Thoracic aorta (tissue), 2 donors: ENCODE measurements at regions not wholly inside any gene's neighbourhood (a gene's known extent, or its start where the extent isn't known, plus 50 kb on each side); places are given as distances from the start of the nearest gene placed in this dataset.

Experiments used
- ATAC-seq: fragments of 150-250 bp; one replicate; pipeline ENCODE4 v1.8.0; 2017; ENCODE audit warnings: low read depth; ENCODE audit not compliant: insufficient number of reproducible peaks, low FRiP score
- DNase-seq: peaks from one replicate; pipeline ENCODE4 v3.0.0-alpha.2; 2020; ENCODE audit warnings: low spot score
- H3K27ac ChIP-seq, 2 donors: fragments of 200-600 bp; sonication (generic); 1 replicate in 1 of 2; 2 replicates in 1 of 2; pipeline ENCODE4 v1.5.1; 2016; ENCODE audit warnings: mild to moderate bottlenecking in 2 of 2, moderate library complexity in 2 of 2
- H3K27me3 ChIP-seq: fragments of 200-600 bp; sonication (generic); replicated peaks from 2 replicates; pipeline ENCODE4 v1.6.0; 2016; ENCODE audit warnings: mild to moderate bottlenecking; ENCODE audit not compliant: insufficient read depth
- H3K36me3 ChIP-seq: fragments of 200-600 bp; sonication (generic); one replicate; pipeline ENCODE4 v1.5.1; 2016
- H3K4me1 ChIP-seq, 2 donors: fragments of 200-600 bp; sonication (generic); 1 replicate in 1 of 2; 2 replicates in 1 of 2; pipeline versions ENCODE4 v1.5.1 to v1.6.0; 2016; ENCODE audit warnings: low read depth in 2 of 2, mild to moderate bottlenecking in 1 of 2; ENCODE audit not compliant: control insufficient read depth in 1 of 2
- H3K4me3 ChIP-seq: fragments of 200-600 bp; sonication (generic); 2 replicates; pipeline ENCODE4 v1.5.1; 2016; ENCODE audit warnings: mild to moderate bottlenecking
- H3K9me3 ChIP-seq: fragments of 200-600 bp; sonication (generic); 2 replicates; pipeline ENCODE4 v1.5.1; 2016
- TF ChIP-seq, protein P1 (sequence below): fragments of 200-600 bp; sonication (generic); IDR thresholded peaks from one replicate; pipeline ENCODE4 v1.5.1; 2019; ENCODE audit warnings: antibody characterized with exemption

DNA sequence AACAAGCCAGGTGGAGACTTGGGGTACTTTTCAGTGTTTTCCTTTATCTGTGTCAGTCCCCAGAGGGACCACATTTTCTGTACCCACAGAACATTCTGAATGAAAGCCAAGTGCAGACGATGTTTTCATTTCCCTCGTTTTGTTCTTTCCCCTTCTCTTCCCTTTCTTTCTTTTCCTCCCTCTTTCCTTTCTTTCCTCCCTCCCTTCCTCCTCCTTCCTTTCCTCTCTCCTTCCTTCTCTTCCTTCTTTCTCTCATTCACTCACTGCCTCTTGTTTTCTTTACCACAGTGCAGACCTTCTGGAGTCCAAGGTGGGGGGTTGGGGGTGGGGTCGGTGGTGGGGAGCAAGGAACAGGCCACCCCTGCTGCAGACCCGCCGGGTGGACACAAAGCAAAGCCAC, 141.4 kb upstream of the MKI67 start:
- Histone ChIP-seq H3K27ac (no peak overlapping the region), H3K9me3 (no peaks in the 10 kb centered on the region), H3K36me3 (no peaks in the 10 kb centered on the region), H3K27me3 (no peaks in the 10 kb centered on the region), H3K4me3 (no peak overlapping the region), H3K4me1 (no peaks in the 10 kb centered on the region)
- TF ChIP-seq, protein P1, sequence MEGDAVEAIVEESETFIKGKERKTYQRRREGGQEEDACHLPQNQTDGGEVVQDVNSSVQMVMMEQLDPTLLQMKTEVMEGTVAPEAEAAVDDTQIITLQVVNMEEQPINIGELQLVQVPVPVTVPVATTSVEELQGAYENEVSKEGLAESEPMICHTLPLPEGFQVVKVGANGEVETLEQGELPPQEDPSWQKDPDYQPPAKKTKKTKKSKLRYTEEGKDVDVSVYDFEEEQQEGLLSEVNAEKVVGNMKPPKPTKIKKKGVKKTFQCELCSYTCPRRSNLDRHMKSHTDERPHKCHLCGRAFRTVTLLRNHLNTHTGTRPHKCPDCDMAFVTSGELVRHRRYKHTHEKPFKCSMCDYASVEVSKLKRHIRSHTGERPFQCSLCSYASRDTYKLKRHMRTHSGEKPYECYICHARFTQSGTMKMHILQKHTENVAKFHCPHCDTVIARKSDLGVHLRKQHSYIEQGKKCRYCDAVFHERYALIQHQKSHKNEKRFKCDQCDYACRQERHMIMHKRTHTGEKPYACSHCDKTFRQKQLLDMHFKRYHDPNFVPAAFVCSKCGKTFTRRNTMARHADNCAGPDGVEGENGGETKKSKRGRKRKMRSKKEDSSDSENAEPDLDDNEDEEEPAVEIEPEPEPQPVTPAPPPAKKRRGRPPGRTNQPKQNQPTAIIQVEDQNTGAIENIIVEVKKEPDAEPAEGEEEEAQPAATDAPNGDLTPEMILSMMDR: no peak
- DNase-seq: no peak
- no peak for ATAC-seq

DNA sequence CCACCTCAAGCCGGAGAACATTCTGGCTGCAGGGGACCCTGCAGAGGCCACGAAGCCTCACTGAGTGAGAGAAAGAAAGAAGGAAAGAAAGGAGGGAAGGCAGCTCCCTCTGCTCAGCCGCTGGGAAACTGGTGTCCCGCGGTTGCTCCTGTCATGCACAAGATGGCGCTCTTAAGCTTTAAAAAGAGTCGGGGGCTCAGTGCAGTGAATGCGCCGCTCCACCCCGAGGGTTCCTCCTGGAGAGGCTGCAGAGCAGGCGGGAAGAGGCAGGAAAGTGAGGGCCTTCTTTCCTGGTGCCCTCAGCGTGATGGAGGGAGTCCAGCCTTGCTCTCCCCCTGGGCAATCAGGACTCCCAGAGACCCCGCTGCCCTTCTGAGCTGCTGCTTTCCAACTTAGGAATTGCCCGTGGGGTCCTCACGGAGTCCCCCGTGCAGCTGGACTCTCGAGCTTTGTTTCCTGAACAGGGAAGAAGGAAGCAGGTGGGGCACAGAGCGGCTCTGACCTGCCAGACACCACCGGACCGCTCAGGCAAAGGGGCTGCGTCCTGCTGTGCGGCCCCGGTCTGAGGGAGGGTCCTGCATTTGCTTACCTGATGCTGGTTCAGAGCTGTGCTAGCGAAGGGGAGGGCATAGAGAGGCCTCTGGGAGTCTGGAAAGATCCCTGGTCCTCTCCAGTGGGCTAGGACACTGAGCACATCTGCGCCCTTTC, 141.9 kb upstream of the MKI67 start:
- Histone ChIP-seq H3K4me3 (no peak overlapping the region), H3K36me3 (no peaks in the 10 kb centered on the region), H3K4me1 (no peaks in the 10 kb centered on the region), H3K27me3 (no peaks in the 10 kb centered on the region), H3K9me3 (no peaks in the 10 kb centered on the region), H3K27ac (no peak overlapping the region)
- TF ChIP-seq, protein P1: no peak
- ATAC-seq: no peak
- no peak for DNase-seq

DNA sequence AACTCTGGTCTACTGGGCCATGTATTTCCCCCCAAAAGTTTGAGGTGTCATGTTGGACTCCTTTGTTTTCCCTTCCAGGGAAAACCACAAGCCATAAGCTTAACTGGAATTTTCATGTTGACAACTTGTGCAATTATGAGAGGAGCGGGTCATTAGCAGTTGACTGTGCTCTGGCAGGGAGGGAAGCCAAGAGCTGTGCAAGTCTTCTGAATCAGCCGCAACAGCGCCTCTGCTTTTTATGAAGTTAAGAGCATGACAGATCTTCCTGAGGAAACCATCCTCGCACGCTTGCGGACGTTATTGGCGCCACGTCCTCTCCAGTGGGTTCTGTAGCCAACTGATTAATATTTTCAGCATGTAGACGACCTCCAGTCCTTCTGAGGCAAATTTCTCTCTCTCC, 148.7 kb upstream of the MKI67 start:
- DNase-seq (no peak), ATAC-seq (no peak)
- TF ChIP-seq, protein P1: no peak
- H3K4me3 ChIP-seq: no peak overlapping the region
- H3K27me3 ChIP-seq: no peaks in the 10 kb centered on the region
- H3K27ac ChIP-seq: no peak overlapping the region
- H3K9me3 ChIP-seq: no peaks in the 10 kb centered on the region
- no peaks in the 10 kb centered on the region for H3K36me3 ChIP-seq
- H3K4me1 ChIP-seq: no peaks in the 10 kb centered on the region

DNA sequence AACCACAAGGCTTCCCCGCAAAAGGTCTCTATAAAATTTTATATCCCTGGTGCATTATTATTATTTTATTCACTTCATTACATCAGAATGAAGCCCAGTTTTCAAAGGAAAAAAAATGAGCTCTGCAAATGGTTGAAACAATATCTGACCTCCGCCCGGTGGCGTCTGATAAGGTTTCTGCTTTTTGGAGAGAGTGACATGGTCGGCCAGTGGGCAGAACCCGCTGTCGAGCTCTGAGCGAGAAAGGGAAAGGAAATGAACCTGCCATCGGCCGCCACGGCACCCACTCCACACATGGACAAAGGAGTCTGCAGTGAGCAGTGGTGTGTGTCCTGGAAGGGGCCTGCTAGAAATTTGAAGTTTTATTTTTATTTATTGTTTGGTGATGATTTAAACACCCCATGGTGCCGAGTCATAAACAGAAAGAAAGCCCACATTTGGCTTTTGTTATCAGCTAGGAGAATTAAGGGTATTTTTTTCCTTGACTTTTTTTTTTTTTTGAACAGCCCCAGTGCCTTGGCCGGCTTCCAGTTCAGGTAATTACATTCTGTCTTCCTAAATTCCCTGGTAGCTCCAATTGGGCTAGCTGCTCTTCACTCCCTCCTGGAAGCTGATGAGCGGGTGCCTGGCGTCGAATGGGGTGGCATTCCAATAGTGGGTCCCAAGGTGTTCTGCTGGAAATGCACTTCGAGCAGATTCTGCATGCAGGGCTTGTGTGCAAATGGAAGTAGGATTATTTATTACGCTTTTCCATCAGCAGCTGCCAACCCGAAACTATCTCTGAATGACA, 149.4 kb upstream of the MKI67 start:
- ATAC-seq (no peak), DNase-seq (no peak)
- TF ChIP-seq, protein P1: no peak
- Histone ChIP-seq H3K4me1 (no peaks in the 10 kb centered on the region), H3K4me3 (no peak overlapping the region), H3K9me3 (no peaks in the 10 kb centered on the region), H3K36me3 (no peaks in the 10 kb centered on the region), H3K27ac (no peak overlapping the region), H3K27me3 (no peaks in the 10 kb centered on the region)

DNA sequence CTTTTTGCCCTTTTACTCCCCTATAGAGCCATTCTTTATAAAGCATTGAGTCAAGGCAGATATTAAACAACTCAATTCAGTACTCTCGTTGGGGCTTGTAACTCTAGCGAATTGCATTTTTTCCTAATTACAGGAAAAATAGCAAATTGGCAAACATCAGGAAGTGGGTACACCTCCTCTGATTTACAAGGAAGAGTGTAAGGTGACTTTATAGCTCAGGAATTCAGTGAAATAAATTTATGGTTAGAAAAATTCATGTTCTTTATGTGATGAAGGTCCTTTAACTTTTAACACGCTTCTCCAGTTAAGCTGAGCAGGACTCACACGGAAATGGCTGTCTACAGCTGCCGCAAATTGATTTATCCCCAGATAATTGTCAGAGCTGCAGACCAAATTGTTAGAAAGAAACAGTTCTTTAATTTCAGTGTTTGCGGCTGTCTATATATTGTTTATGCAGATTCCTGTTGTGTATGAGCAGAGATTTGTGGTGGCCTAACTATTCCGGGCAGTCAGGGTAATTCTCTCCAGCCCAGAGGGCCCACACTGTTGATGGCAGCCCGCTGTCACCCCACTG, 151.1 kb upstream of the MKI67 start:
- H3K36me3 ChIP-seq: no peaks in the 10 kb centered on the region
- no peaks in the 10 kb centered on the region for H3K9me3 ChIP-seq
- TF ChIP-seq, protein P1: no peak
- H3K4me3 ChIP-seq: no peak overlapping the region
- ATAC-seq: no peak
- H3K4me1 ChIP-seq: no peaks in the 10 kb centered on the region
- no peaks in the 10 kb centered on the region for H3K27me3 ChIP-seq
- no peak overlapping the region for H3K27ac ChIP-seq
- DNase-seq: no peak
